ENCODE measurements at regions not wholly inside any gene's neighbourhood (a gene's known extent, or its start where the extent isn't known, plus 50 kb on each side); places are given as distances from the start of the nearest gene placed in this dataset.

GRCh38 chr12:89228491-89228890 lies 123.8 kb downstream of the DUSP6 start:
- H2AFZ ChIP-seq (ENCODE audit: low read depth, low read length), result no peak overlapping the region
- H3F3A ChIP-seq (ENCODE audit: insufficient read depth, low read length, poor library complexity, severe bottlenecking), result no peaks in the 10 kb centered on the region
- no peaks in the 10 kb centered on the region for H3K79me2 ChIP-seq (replicated peaks; ENCODE audit: insufficient read depth, low read length)
- no peaks in the 10 kb centered on the region for H3K27me3 ChIP-seq (ENCODE audit: insufficient read depth, low read depth, low read length)
- no peak overlapping the region for H3K27ac ChIP-seq (ENCODE audit: low read length)
- no peaks in the 10 kb centered on the region for H3K36me3 ChIP-seq (ENCODE audit: insufficient read depth, low read length)
- TF ChIP-seq EP300 (conservative IDR thresholded peaks at IDR 0.05; ENCODE audit: poor library complexity, severe bottlenecking) (no peak), RAD21 (conservative IDR thresholded peaks at IDR 0.05) (no peak), CTCF (IDR thresholded peaks at IDR 0.05; ENCODE audit: poor library complexity, severe bottlenecking) (no peak), EZH2 (IDR thresholded peaks at IDR 0.05; ENCODE audit: borderline replicate concordance, insufficient read depth, low read length, poor library complexity, severe bottlenecking) (no peak), REST (IDR thresholded peaks at IDR 0.05; ENCODE audit: borderline replicate concordance) (no peak), MXI1 (conservative IDR thresholded peaks at IDR 0.05; ENCODE audit: poor library complexity, severe bottlenecking) (no peak), POLR2AphosphoS5 (IDR thresholded peaks at IDR 0.05) (no peak), TAF1 (IDR thresholded peaks at IDR 0.05; ENCODE audit: low read depth) (no peak), SMC3 (conservative IDR thresholded peaks at IDR 0.05; ENCODE audit: poor library complexity) (no peak)
- H3K9me3 ChIP-seq (ENCODE audit: low read length), result no peaks in the 10 kb centered on the region
- no peak overlapping the region for H3K4me3 ChIP-seq (ENCODE audit: low read length)
- H3K9ac ChIP-seq (ENCODE audit: low read length), result no peak overlapping the region
- no peaks in the 10 kb centered on the region for H4K20me1 ChIP-seq (ENCODE audit: insufficient read depth)
- H3K4me2 ChIP-seq (ENCODE audit: low read length), result no peak overlapping the region
- no peaks in the 10 kb centered on the region for H3K9me2 ChIP-seq (ENCODE audit: insufficient read depth, low read length)

- Histone ChIP-seq H3K27me3 (ENCODE audit: insufficient read depth, low read depth, low read length) (no peaks in the 10 kb centered on the region), H3K79me2 (replicated peaks; ENCODE audit: insufficient read depth, low read length) (no peaks in the 10 kb centered on the region), H3K9me2 (ENCODE audit: insufficient read depth, low read length) (no peaks in the 10 kb centered on the region), H3K4me2 (ENCODE audit: low read length) (no peak overlapping the region), H3K36me3 (ENCODE audit: insufficient read depth, low read length) (no peaks in the 10 kb centered on the region), H3K27ac (ENCODE audit: low read length) (no peak overlapping the region), H3F3A (ENCODE audit: insufficient read depth, low read length, poor library complexity, severe bottlenecking) (no peaks in the 10 kb centered on the region), H3K9ac (ENCODE audit: low read length) (no peak overlapping the region), H2AFZ (ENCODE audit: low read depth, low read length) (no peak overlapping the region), H4K20me1 (ENCODE audit: insufficient read depth) (no peaks in the 10 kb centered on the region), H3K4me3 (ENCODE audit: low read length) (no peak overlapping the region), H3K9me3 (ENCODE audit: low read length) (no peaks in the 10 kb centered on the region)
- TF ChIP-seq POLR2AphosphoS5 (IDR thresholded peaks at IDR 0.05) (no peak), RAD21 (conservative IDR thresholded peaks at IDR 0.05) (no peak), EZH2 (IDR thresholded peaks at IDR 0.05; ENCODE audit: borderline replicate concordance, insufficient read depth, low read length, poor library complexity, severe bottlenecking) (no peak), MXI1 (conservative IDR thresholded peaks at IDR 0.05; ENCODE audit: poor library complexity, severe bottlenecking) (no peak)
Measured at GRCh38 chr12:89227774-89228173, 124.5 kb downstream of the DUSP6 start.
